ENCODE measurements at regions not wholly inside any gene's neighbourhood (a gene's known extent, or its start where the extent isn't known, plus 50 kb on each side); places are given as distances from the start of the nearest gene placed in this dataset.
"Not testable (repeated sequence)": the region's sequence is repeated elsewhere in the genome, so short reads cannot be mapped to it uniquely, and the experiment has no call there.

GRCh38 chr6:6758915-6759654, 170.6 kb downstream of the LY86 start:
- H3K4me1 ChIP-seq (ENCODE audit: insufficient read depth, low read length, severe bottlenecking) = peaks cover 6% of the 10 kb centered on the region
- no peaks in the 10 kb centered on the region for H4K20me1 ChIP-seq (ENCODE audit: insufficient read depth, low read length)
- H3K9me3 ChIP-seq (ENCODE audit: low read length) = no peaks in the 10 kb centered on the region
- TF ChIP-seq EZH2 (IDR thresholded peaks at IDR 0.05; ENCODE audit: borderline replicate concordance, low read length) (no peak), CTCF (IDR thresholded peaks at IDR 0.05; ENCODE audit: low read length) (peak; percentile 49)
- peaks cover 4% of the 10 kb centered on the region; the same call in 1 of the 2 replicates for H3K27me3 ChIP-seq (ENCODE audit: insufficient read depth, low read length)
- H3K9me2 ChIP-seq (ENCODE audit: low read depth, low read length) = no peaks in the 10 kb centered on the region
- H3K4me2 ChIP-seq (ENCODE audit: low read length) = no peak overlapping the region
- H2AFZ ChIP-seq (ENCODE audit: low read length) = no peak overlapping the region
- H3K27ac ChIP-seq (ENCODE audit: low read depth, low read length, poor library complexity, severe bottlenecking) = no peak overlapping the region
- no peaks in the 10 kb centered on the region for H3F3A ChIP-seq (ENCODE audit: insufficient read depth, low read length)
- H3K79me2 ChIP-seq (ENCODE audit: insufficient read depth, low read length) = no peaks in the 10 kb centered on the region
- H3K36me3 ChIP-seq (ENCODE audit: insufficient read depth, low read length) = no peaks in the 10 kb centered on the region
- H3K4me3 ChIP-seq (ENCODE audit: low read depth, low read length, poor library complexity, severe bottlenecking) = no peak overlapping the region
- no peak overlapping the region for H3K9ac ChIP-seq (ENCODE audit: low read length)

GRCh38 chr6:6760002-6760401, 171.5 kb downstream of the LY86 start:
- Histone ChIP-seq H3K9me2 (ENCODE audit: low read depth, low read length) (no peaks in the 10 kb centered on the region), H2AFZ (ENCODE audit: low read length) (no peak overlapping the region), H3F3A (ENCODE audit: insufficient read depth, low read length) (no peaks in the 10 kb centered on the region), H3K27ac (ENCODE audit: low read depth, low read length, poor library complexity, severe bottlenecking) (no peak overlapping the region), H3K4me2 (ENCODE audit: low read length) (no peak overlapping the region), H3K9ac (ENCODE audit: low read length) (no peak overlapping the region), H4K20me1 (ENCODE audit: insufficient read depth, low read length) (no peaks in the 10 kb centered on the region), H3K4me1 (ENCODE audit: insufficient read depth, low read length, severe bottlenecking) (peaks cover 6% of the 10 kb centered on the region), H3K27me3 (ENCODE audit: insufficient read depth, low read length) (peaks cover 4% of the 10 kb centered on the region; the same call in 1 of the 2 replicates), H3K4me3 (ENCODE audit: low read depth, low read length, poor library complexity, severe bottlenecking) (no peak overlapping the region), H3K36me3 (ENCODE audit: insufficient read depth, low read length) (no peaks in the 10 kb centered on the region), H3K9me3 (ENCODE audit: low read length) (no peaks in the 10 kb centered on the region), H3K79me2 (ENCODE audit: insufficient read depth, low read length) (no peaks in the 10 kb centered on the region)
- TF ChIP-seq EZH2 (IDR thresholded peaks at IDR 0.05; ENCODE audit: borderline replicate concordance, low read length) (no peak), CTCF (IDR thresholded peaks at IDR 0.05; ENCODE audit: low read length) (no peak)

GRCh38 chr6:6762566-6762965, 174.0 kb downstream of the LY86 start:
- H3K4me3 ChIP-seq (ENCODE audit: low read depth, low read length, poor library complexity, severe bottlenecking); H3K9me3 ChIP-seq (ENCODE audit: low read length); H3K79me2 ChIP-seq (ENCODE audit: insufficient read depth, low read length); H3K36me3 ChIP-seq (ENCODE audit: insufficient read depth, low read length); H3K4me1 ChIP-seq (ENCODE audit: insufficient read depth, low read length, severe bottlenecking); H3K27ac ChIP-seq (ENCODE audit: low read depth, low read length, poor library complexity, severe bottlenecking); H2AFZ ChIP-seq (ENCODE audit: low read length); H3K4me2 ChIP-seq (ENCODE audit: low read length); H3K27me3 ChIP-seq (ENCODE audit: insufficient read depth, low read length); H3K9me2 ChIP-seq (ENCODE audit: low read depth, low read length); H3K9ac ChIP-seq (ENCODE audit: low read length); H4K20me1 ChIP-seq (ENCODE audit: insufficient read depth, low read length); H3F3A ChIP-seq (ENCODE audit: insufficient read depth, low read length): not testable (repeated sequence)
